ENCODE measurements at regions not wholly inside any gene's neighbourhood (a gene's known extent, or its start where the extent isn't known, plus 50 kb on each side); places are given as distances from the start of the nearest gene placed in this dataset.

GRCh38 chr3:68032209-68032608, 377.8 kb upstream of the SUCLG2 start:
- TF ChIP-seq, protein P1, sequence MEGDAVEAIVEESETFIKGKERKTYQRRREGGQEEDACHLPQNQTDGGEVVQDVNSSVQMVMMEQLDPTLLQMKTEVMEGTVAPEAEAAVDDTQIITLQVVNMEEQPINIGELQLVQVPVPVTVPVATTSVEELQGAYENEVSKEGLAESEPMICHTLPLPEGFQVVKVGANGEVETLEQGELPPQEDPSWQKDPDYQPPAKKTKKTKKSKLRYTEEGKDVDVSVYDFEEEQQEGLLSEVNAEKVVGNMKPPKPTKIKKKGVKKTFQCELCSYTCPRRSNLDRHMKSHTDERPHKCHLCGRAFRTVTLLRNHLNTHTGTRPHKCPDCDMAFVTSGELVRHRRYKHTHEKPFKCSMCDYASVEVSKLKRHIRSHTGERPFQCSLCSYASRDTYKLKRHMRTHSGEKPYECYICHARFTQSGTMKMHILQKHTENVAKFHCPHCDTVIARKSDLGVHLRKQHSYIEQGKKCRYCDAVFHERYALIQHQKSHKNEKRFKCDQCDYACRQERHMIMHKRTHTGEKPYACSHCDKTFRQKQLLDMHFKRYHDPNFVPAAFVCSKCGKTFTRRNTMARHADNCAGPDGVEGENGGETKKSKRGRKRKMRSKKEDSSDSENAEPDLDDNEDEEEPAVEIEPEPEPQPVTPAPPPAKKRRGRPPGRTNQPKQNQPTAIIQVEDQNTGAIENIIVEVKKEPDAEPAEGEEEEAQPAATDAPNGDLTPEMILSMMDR (IDR thresholded peaks at IDR 0.05), result no peak
- no peak for TF ChIP-seq POLR2AphosphoS5 (IDR thresholded peaks at IDR 0.05; ENCODE audit: insufficient read depth in 1 of 2, low read depth in 1 of 2)
- TF ChIP-seq POLR2A (IDR thresholded peaks at IDR 0.05), result no peak

All from vagina (tissue), 2 donors.